Thoracic aorta (tissue), 2 donors: ENCODE measurements at regions not wholly inside any gene's neighbourhood (a gene's known extent, or its start where the extent isn't known, plus 50 kb on each side); places are given as distances from the start of the nearest gene placed in this dataset.

Source experiments
- ATAC-seq: fragments of 150-250 bp; one replicate; pipeline ENCODE4 v1.8.0; 2017; ENCODE audit warnings: low read depth; ENCODE audit not compliant: insufficient number of reproducible peaks, low FRiP score
- DNase-seq: peaks from one replicate; pipeline ENCODE4 v3.0.0-alpha.2; 2020; ENCODE audit warnings: low spot score
- H3K27ac ChIP-seq, 2 donors: fragments of 200-600 bp; sonication (generic); 1 replicate in 1 of 2; 2 replicates in 1 of 2; pipeline ENCODE4 v1.5.1; 2016; ENCODE audit warnings: mild to moderate bottlenecking in 2 of 2, moderate library complexity in 2 of 2
- H3K27me3 ChIP-seq: fragments of 200-600 bp; sonication (generic); replicated peaks from 2 replicates; pipeline ENCODE4 v1.6.0; 2016; ENCODE audit warnings: mild to moderate bottlenecking; ENCODE audit not compliant: insufficient read depth
- H3K36me3 ChIP-seq: fragments of 200-600 bp; sonication (generic); one replicate; pipeline ENCODE4 v1.5.1; 2016
- H3K4me1 ChIP-seq, 2 donors: fragments of 200-600 bp; sonication (generic); 1 replicate in 1 of 2; 2 replicates in 1 of 2; pipeline versions ENCODE4 v1.5.1 to v1.6.0; 2016; ENCODE audit warnings: low read depth in 2 of 2, mild to moderate bottlenecking in 1 of 2; ENCODE audit not compliant: control insufficient read depth in 1 of 2
- H3K4me3 ChIP-seq: fragments of 200-600 bp; sonication (generic); 2 replicates; pipeline ENCODE4 v1.5.1; 2016; ENCODE audit warnings: mild to moderate bottlenecking
- H3K9me3 ChIP-seq: fragments of 200-600 bp; sonication (generic); 2 replicates; pipeline ENCODE4 v1.5.1; 2016
- CTCF ChIP-seq: fragments of 200-600 bp; sonication (generic); IDR thresholded peaks from one replicate; pipeline ENCODE4 v1.5.1; 2019; ENCODE audit warnings: antibody characterized with exemption

DNA sequence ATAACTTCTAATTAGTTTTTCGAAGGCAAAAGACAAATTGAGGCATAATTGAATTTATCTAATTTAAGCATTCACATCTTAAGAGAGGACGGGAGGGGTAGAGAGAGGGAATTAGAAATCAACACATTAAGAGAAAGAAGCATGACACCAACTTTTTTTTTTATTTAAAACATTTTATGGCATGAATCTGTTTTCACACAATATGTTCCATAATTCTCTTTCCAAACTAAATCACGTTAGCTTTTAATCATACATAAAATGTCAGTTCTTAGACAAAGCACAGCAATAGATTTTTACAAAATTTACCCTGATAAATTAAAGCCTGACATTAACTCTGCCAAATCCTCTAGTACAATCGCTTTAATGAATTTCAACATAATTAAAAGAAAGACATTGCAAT is 600.8 kb upstream of the ROBO1 start:
- ATAC-seq, result no peak

GRCh38 chr3:80366808-80367548 is 599.2 kb upstream of the ROBO1 start:
- H3K9me3 ChIP-seq, result no peaks in the 10 kb centered on the region
- no peak for DNase-seq
- TF ChIP-seq CTCF, result no peak
- no peak overlapping the region for H3K27ac ChIP-seq
- no peaks in the 10 kb centered on the region for H3K27me3 ChIP-seq
- no peaks in the 10 kb centered on the region for H3K4me1 ChIP-seq
- no peak overlapping the region for H3K4me3 ChIP-seq
- no peak for ATAC-seq
- H3K36me3 ChIP-seq, result no peaks in the 10 kb centered on the region

More for the DNA sequence above, 600.8 kb upstream of the ROBO1 start:
- no peak for TF ChIP-seq CTCF
- no peaks in the 10 kb centered on the region for H3K27me3 ChIP-seq
- no peaks in the 10 kb centered on the region for H3K4me1 ChIP-seq
- no peak overlapping the region for H3K27ac ChIP-seq
- no peak for DNase-seq
- H3K9me3 ChIP-seq, result no peaks in the 10 kb centered on the region
- H3K36me3 ChIP-seq, result no peaks in the 10 kb centered on the region
- H3K4me3 ChIP-seq, result no peak overlapping the region

DNA sequence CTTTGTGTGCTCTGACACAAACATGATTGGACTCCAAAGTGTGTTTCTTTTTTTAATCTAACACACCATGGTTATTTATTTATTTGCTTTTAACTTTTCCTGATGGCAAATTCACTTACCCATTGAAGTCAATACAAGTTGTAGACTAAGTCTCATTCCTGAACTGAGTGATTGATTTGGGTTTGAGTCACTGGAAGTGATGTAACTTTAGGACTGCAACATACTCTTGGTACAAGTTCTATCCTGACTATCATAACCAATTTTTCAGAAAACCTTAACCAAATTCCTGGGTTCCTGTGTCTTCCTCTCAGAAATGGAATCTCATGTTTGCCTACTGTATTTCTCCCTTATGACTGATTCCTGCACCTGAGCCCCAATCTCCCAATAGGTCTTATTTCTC is 590.0 kb upstream of the ROBO1 start:
- no peaks in the 10 kb centered on the region for H3K27me3 ChIP-seq
- no peak overlapping the region for H3K27ac ChIP-seq
- ATAC-seq, result no peak
- no peaks in the 10 kb centered on the region for H3K9me3 ChIP-seq
- no peak overlapping the region for H3K4me3 ChIP-seq
- no peaks in the 10 kb centered on the region for H3K36me3 ChIP-seq
- no peaks in the 10 kb centered on the region for H3K4me1 ChIP-seq
- TF ChIP-seq CTCF, result no peak
- no peak for DNase-seq

DNA sequence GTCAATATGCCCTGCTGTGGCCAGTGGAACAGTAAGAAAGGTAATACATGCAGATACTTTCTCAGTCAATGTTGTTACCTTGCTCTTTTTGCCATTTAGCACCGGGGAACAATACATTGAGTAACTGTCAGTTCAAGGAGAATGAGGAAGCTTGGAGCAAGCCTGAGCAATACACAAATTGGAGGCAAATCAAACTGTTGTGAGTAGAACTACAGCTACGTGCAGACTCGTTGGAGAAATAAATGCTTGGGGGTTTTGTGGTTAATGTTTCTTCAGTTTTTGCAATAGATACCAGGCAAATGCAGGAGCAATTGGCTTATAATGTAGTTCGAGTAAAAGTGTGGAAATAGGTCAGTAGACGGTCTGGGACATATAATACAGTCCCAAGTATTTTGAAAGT is 587.3 kb upstream of the ROBO1 start:
- no peak for TF ChIP-seq CTCF
- no peaks in the 10 kb centered on the region for H3K27me3 ChIP-seq
- H3K36me3 ChIP-seq, result no peaks in the 10 kb centered on the region
- ATAC-seq (no peak), DNase-seq (no peak)
- H3K4me3 ChIP-seq, result no peak overlapping the region
- H3K9me3 ChIP-seq, result no peaks in the 10 kb centered on the region
- H3K27ac ChIP-seq, result no peak overlapping the region
- H3K4me1 ChIP-seq, result no peaks in the 10 kb centered on the region

DNA sequence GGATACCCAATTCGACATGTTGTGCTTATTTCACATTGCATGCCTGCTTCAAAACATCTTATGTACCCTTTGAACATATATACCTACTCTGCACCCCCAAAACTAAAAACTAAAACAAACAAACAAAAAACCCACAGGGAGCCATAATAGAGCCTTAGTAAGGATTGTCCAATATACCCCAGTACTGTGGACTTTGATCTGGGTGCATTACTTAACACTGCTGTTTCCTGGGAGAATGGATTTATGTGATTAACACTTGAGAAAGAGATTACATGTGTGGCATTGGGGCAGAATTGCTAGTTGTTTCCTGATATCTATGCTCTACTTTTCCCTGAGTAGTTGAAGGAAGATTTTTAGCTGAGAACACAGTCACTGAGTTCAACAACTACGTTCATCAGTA is 583.4 kb upstream of the ROBO1 start:
- Histone ChIP-seq H3K27ac (no peak overlapping the region), H3K4me1 (no peaks in the 10 kb centered on the region), H3K9me3 (no peaks in the 10 kb centered on the region), H3K36me3 (no peaks in the 10 kb centered on the region), H3K27me3 (no peaks in the 10 kb centered on the region), H3K4me3 (no peak overlapping the region)
- no peak for TF ChIP-seq CTCF
- DNase-seq (no peak), ATAC-seq (no peak)
